ENCODE measurements at regions not wholly inside any gene's neighbourhood (a gene's known extent, or its start where the extent isn't known, plus 50 kb on each side); places are given as distances from the start of the nearest gene placed in this dataset.

- ChIA-PET CTCF (interaction anchor here (0.6 to 2.6 kb wide), 2 partner anchors 29 to 82 kb away, joined by 3 to 8 read pairs; no protein-coding TSS in a partner anchor), POLR2A (no interaction called here)
- peaks cover 11% of the 10 kb centered on the region for H3K4me1 Mint-ChIP-seq
- DNase-seq (ENCODE audit: low spot score) (no peak), ATAC-seq (no peak)
- H3K9me3 Mint-ChIP-seq = no peaks in the 10 kb centered on the region
- no peak overlapping the region for H3K27ac Mint-ChIP-seq
- H3K4me3 Mint-ChIP-seq = no peak overlapping the region
- no peaks in the 10 kb centered on the region for H3K36me3 Mint-ChIP-seq
- TF ChIP-seq KAT7 (CRISPR knock-in tag; IDR thresholded peaks at IDR 0.05; ENCODE audit: borderline replicate concordance) (no peak), ELF4 (CRISPR knock-in tag; IDR thresholded peaks at IDR 0.05; ENCODE audit: low read depth) (no peak)
- H3K27me3 Mint-ChIP-seq (ENCODE audit: low read depth) = no peaks in the 10 kb centered on the region
Observed at GRCh38 chr3:188959013-188959412, 212.8 kb upstream of the TPRG1 start.

GRCh38 chr3:188962253-188963247 lies 209.2 kb upstream of the TPRG1 start:
- DNase-seq (ENCODE audit: low spot score) = no peak
- CTCF ChIA-PET = interaction anchor here (0.6 to 0.7 kb wide), 2 partner anchors 10 to 42 kb away, joined by 3 to 4 read pairs; no protein-coding TSS in a partner anchor
- Mint-ChIP-seq H3K9me3 (peaks cover 4% of the 10 kb centered on the region), H3K4me1 (no peaks in the 10 kb centered on the region), H3K36me3 (no peaks in the 10 kb centered on the region), H3K27me3 (ENCODE audit: low read depth) (no peaks in the 10 kb centered on the region), H3K27ac (no peak overlapping the region), H3K4me3 (no peak overlapping the region)
- TF ChIP-seq GRHL2 (CRISPR knock-in tag; IDR thresholded peaks at IDR 0.05; ENCODE audit: insufficient replicate concordance, severe bottlenecking) = no peak
- TF ChIP-seq ZNF121 (CRISPR knock-in tag; IDR thresholded peaks at IDR 0.05) = no peak
- no peak for TF ChIP-seq ZNF263 (CRISPR knock-in tag; IDR thresholded peaks at IDR 0.05; ENCODE audit: low read depth)
- TF ChIP-seq ZNF138 (CRISPR knock-in tag; conservative IDR thresholded peaks at IDR 0.05) = no peak
- TF ChIP-seq ATF2 (CRISPR knock-in tag; IDR thresholded peaks at IDR 0.05; ENCODE audit: borderline replicate concordance, low read depth) = no peak
- TF ChIP-seq NFATC4 (CRISPR knock-in tag; IDR thresholded peaks at IDR 0.05) = no peak
- no peak for TF ChIP-seq HMGXB4 (CRISPR knock-in tag; IDR thresholded peaks at IDR 0.05)
- TF ChIP-seq E2F1 (CRISPR knock-in tag; IDR thresholded peaks at IDR 0.05) = no peak
- no peak for TF ChIP-seq FOXP4 (CRISPR knock-in tag; IDR thresholded peaks at IDR 0.05)
- no peak for TF ChIP-seq ZNF512 (CRISPR knock-in tag; IDR thresholded peaks at IDR 0.05; ENCODE audit: borderline replicate concordance)
- no peak for TF ChIP-seq ELF4 (CRISPR knock-in tag; IDR thresholded peaks at IDR 0.05; ENCODE audit: low read depth)
- no peak for TF ChIP-seq ZNF317 (CRISPR knock-in tag; IDR thresholded peaks at IDR 0.05; ENCODE audit: borderline replicate concordance, low read depth)
- POLR2A ChIA-PET = no interaction called here
- no peak for ATAC-seq

All from WTC11 (cell line).